Thoracic aorta (tissue), 2 donors: ENCODE measurements at regions not wholly inside any gene's neighbourhood (a gene's known extent, or its start where the extent isn't known, plus 50 kb on each side); places are given as distances from the start of the nearest gene placed in this dataset.

Source experiments
- ATAC-seq: fragments of 150-250 bp; one replicate; pipeline ENCODE4 v1.8.0; 2017; ENCODE audit warnings: low read depth; ENCODE audit not compliant: insufficient number of reproducible peaks, low FRiP score
- DNase-seq: peaks from one replicate; pipeline ENCODE4 v3.0.0-alpha.2; 2020; ENCODE audit warnings: low spot score
- H3K27ac ChIP-seq, 2 donors: fragments of 200-600 bp; sonication (generic); 1 replicate in 1 of 2; 2 replicates in 1 of 2; pipeline ENCODE4 v1.5.1; 2016; ENCODE audit warnings: mild to moderate bottlenecking in 2 of 2, moderate library complexity in 2 of 2
- H3K27me3 ChIP-seq: fragments of 200-600 bp; sonication (generic); replicated peaks from 2 replicates; pipeline ENCODE4 v1.6.0; 2016; ENCODE audit warnings: mild to moderate bottlenecking; ENCODE audit not compliant: insufficient read depth
- H3K36me3 ChIP-seq: fragments of 200-600 bp; sonication (generic); one replicate; pipeline ENCODE4 v1.5.1; 2016
- H3K4me1 ChIP-seq, 2 donors: fragments of 200-600 bp; sonication (generic); 1 replicate in 1 of 2; 2 replicates in 1 of 2; pipeline versions ENCODE4 v1.5.1 to v1.6.0; 2016; ENCODE audit warnings: low read depth in 2 of 2, mild to moderate bottlenecking in 1 of 2; ENCODE audit not compliant: control insufficient read depth in 1 of 2
- H3K4me3 ChIP-seq: fragments of 200-600 bp; sonication (generic); 2 replicates; pipeline ENCODE4 v1.5.1; 2016; ENCODE audit warnings: mild to moderate bottlenecking
- H3K9me3 ChIP-seq: fragments of 200-600 bp; sonication (generic); 2 replicates; pipeline ENCODE4 v1.5.1; 2016
- TF ChIP-seq, protein P1 (sequence below): fragments of 200-600 bp; sonication (generic); IDR thresholded peaks from one replicate; pipeline ENCODE4 v1.5.1; 2019; ENCODE audit warnings: antibody characterized with exemption

DNA sequence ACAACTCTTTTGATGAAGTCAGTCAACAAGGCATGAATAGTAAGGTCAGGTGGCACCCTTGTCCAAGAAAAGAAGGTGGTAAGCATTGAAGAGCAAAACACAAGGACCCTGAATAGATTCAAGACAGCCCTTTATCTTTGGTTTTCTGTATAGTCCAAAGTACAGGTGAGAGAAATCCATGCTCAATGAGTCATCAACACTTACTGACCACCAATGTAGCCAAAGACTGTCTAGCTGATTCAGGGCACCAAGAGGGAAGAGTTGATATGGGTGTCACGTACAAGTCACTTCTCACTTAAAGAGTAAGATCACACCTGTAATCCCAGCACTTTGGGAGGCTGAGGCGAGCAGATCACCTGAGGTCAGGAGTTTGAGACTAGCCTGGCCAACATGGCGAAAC is 528.3 kb downstream of the CD83 start:
- no peaks in the 10 kb centered on the region for H3K9me3 ChIP-seq
- no peak overlapping the region for H3K27ac ChIP-seq
- no peak for ATAC-seq
- TF ChIP-seq, protein P1, sequence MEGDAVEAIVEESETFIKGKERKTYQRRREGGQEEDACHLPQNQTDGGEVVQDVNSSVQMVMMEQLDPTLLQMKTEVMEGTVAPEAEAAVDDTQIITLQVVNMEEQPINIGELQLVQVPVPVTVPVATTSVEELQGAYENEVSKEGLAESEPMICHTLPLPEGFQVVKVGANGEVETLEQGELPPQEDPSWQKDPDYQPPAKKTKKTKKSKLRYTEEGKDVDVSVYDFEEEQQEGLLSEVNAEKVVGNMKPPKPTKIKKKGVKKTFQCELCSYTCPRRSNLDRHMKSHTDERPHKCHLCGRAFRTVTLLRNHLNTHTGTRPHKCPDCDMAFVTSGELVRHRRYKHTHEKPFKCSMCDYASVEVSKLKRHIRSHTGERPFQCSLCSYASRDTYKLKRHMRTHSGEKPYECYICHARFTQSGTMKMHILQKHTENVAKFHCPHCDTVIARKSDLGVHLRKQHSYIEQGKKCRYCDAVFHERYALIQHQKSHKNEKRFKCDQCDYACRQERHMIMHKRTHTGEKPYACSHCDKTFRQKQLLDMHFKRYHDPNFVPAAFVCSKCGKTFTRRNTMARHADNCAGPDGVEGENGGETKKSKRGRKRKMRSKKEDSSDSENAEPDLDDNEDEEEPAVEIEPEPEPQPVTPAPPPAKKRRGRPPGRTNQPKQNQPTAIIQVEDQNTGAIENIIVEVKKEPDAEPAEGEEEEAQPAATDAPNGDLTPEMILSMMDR: no peak
- DNase-seq: no peak
- H3K4me1 ChIP-seq: no peaks in the 10 kb centered on the region
- no peaks in the 10 kb centered on the region for H3K27me3 ChIP-seq
- no peaks in the 10 kb centered on the region for H3K36me3 ChIP-seq
- H3K4me3 ChIP-seq: no peak overlapping the region

DNA sequence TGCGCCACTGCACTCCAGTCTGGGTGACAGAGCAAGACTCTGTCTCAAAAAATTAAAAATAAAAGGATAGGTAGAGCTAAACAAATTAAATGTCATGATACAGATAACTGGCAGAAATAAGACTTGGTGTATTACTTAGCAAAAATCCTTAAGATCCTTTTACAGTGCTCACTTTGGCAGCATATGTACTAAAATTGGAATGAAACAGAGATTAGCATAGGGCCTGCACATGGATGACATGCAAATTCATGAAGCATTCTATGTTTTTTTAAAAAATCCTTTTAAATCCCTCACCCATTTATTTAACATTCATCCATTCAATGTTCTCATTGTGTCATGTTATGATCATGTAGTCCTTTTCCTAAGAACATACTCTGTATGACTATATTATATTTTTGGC is 528.8 kb downstream of the CD83 start:
- Histone ChIP-seq H3K27me3 (no peaks in the 10 kb centered on the region), H3K9me3 (no peaks in the 10 kb centered on the region), H3K4me1 (no peaks in the 10 kb centered on the region), H3K4me3 (no peak overlapping the region), H3K27ac (no peak overlapping the region), H3K36me3 (no peaks in the 10 kb centered on the region)
- ATAC-seq (no peak), DNase-seq (no peak)
- TF ChIP-seq, protein P1: no peak

DNA sequence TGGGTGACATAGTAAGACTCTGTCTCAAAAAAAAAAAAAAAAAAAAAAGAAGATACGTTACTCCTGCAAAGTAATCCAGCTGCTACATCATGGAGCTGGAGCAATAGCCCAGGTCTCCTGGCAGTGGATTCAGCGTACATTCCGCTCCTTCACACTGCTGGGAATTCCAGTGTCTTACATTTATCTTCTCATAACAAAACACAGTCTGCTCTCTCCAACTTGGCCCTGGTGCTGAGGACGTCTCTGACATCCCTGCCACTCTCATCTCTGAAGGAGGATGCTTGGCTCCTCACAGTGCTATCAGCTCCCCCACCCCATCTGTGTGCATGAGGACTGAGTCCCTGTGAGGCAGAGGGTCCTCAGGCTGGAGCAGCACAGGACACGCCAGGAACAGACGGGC is 529.8 kb downstream of the CD83 start:
- DNase-seq (no peak), ATAC-seq (no peak)
- Histone ChIP-seq H3K27me3 (no peaks in the 10 kb centered on the region), H3K27ac (no peak overlapping the region), H3K36me3 (no peaks in the 10 kb centered on the region), H3K4me3 (no peak overlapping the region), H3K4me1 (no peaks in the 10 kb centered on the region), H3K9me3 (no peaks in the 10 kb centered on the region)
- TF ChIP-seq, protein P1: no peak

DNA sequence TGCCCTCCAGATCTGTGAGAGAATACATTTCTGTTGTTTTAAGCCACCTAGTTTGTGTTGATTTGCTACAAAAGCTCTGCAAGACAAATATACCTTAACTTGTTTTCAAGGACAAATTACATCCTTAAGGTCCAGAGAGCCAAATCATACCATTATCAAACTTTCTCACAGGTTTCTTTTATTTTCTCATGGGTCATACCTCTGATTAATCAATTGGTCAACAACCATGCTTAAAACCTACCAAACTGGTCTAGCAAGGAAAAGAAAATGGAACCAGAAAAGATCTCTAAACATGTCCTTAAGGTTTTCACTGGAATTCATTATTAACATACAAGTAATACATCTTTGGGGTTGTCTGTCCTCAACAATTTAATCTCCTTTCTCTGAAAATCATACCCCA is 535.0 kb downstream of the CD83 start:
- Histone ChIP-seq H3K27ac (no peak overlapping the region), H3K36me3 (no peaks in the 10 kb centered on the region), H3K9me3 (no peaks in the 10 kb centered on the region), H3K4me1 (peaks cover 0 to 6% of the 10 kb centered on the region in 2 donors), H3K27me3 (no peaks in the 10 kb centered on the region), H3K4me3 (no peak overlapping the region)
- TF ChIP-seq, protein P1: no peak
- no peak for DNase-seq
- no peak for ATAC-seq

DNA sequence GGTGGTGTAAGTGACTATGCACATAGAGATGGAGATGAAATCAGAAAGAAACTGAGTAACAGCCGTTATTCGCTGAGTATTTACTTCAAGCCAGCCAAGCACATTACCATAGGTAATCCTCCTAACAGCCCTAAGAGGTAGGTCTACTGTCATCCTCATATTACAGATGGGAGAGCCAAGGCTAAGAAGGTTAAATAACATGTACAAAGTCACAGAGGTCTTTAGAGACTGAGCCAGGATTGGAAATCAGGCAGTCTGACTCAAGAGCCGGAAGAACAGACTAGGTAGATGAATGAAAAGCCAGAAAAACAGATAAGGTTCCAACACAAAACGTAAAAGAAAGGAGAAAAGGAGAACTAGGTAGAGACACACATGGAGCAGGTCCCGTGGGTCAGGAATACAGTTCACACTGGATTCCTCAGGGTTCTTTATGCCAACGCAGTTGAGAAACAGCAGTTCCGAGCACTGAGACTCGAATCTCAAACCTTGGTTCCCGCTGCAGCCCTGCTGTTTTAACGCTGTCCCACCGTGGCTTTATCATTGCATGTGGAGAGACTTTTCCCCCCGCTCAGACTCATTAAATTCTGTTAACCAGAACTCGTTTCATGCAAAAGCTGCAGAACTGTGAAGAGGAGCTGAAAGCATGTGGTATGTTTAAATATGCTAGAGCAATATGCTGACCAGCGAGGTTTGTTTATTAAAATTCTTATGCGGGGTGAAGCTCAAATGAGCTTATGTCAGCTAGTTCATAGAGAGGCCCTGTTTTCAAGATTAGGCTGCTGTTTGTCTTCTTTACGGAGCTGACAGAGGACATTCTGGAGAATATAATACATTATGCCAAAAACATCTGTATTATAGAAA is 537.9 kb downstream of the CD83 start:
- ATAC-seq: no peak

More for the DNA sequence above, 537.9 kb downstream of the CD83 start:
- H3K4me3 ChIP-seq: no peak overlapping the region
- peaks cover 0 to 6% of the 10 kb centered on the region in 2 donors for H3K4me1 ChIP-seq
- H3K36me3 ChIP-seq: no peaks in the 10 kb centered on the region
- no peak for DNase-seq
- H3K27me3 ChIP-seq: no peaks in the 10 kb centered on the region
- H3K9me3 ChIP-seq: no peaks in the 10 kb centered on the region
- TF ChIP-seq, protein P1: no peak
- H3K27ac ChIP-seq: no peak overlapping the region
